Suprapubic skin (tissue), 4 donors: ENCODE measurements at regions not wholly inside any gene's neighbourhood (a gene's known extent, or its start where the extent isn't known, plus 50 kb on each side); places are given as distances from the start of the nearest gene placed in this dataset.
"Not testable (repeated sequence)": the region's sequence is repeated elsewhere in the genome, so short reads cannot be mapped to it uniquely, and the experiment has no call there.

ENCODE experiments used
- DNase-seq, 2 donors: peaks; one replicate each; pipeline ENCODE4 v3.0.0-alpha.2; 2019; ENCODE audit warnings: low spot score in 2 of 2
- H3K27ac ChIP-seq: fragments of 200-600 bp; sonication (generic); one replicate; pipeline ENCODE4 v1.5.1; 2019
- H3K27me3 ChIP-seq: fragments of 200-600 bp; sonication (generic); one replicate; pipeline ENCODE4 v1.5.1; 2019
- H3K36me3 ChIP-seq: fragments of 200-600 bp; sonication (generic); one replicate; pipeline ENCODE4 v1.5.1; 2019
- H3K4me1 ChIP-seq: fragments of 200-600 bp; sonication (generic); one replicate; pipeline ENCODE4 v1.5.1; 2019
- H3K4me3 ChIP-seq: fragments of 200-600 bp; sonication (generic); one replicate; pipeline ENCODE4 v1.5.1; 2019; ENCODE audit warnings: mild to moderate bottlenecking
- H3K9me3 ChIP-seq: fragments of 200-600 bp; sonication (generic); one replicate; pipeline ENCODE4 v1.5.1; 2019
- WGBS: methylation state at CpG from one replicate; pipeline ENCODE4 v1.1.5; 2018; 5-methylcytosine and 5-hydroxymethylcytosine counted together

DNA sequence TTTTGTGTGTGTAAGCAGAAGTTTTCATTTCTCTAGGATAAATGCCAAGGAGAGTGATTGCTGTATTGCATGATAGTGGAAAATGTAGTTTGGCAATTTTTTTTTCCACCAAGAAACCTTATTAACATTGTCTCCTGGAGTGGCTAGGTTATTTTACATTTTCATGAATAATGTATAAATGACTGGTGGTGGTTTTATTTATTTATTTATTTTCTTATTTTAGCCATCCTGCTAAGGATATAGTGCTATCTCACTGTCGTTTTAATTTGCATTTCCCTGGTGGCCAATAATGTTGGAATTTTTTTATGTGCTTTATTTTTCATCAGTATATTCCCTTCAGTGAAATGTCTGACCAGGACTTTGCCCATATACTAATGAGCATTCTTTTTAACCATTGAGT is 328.3 kb upstream of the OR4C13 start:
- H3K36me3 ChIP-seq, H3K4me3 ChIP-seq, H3K27me3 ChIP-seq, H3K9me3 ChIP-seq, H3K27ac ChIP-seq, H3K4me1 ChIP-seq, DNase-seq: not testable (repeated sequence)
- 37% methylated on average over 1 of the region's 1 CpG for WGBS

DNA sequence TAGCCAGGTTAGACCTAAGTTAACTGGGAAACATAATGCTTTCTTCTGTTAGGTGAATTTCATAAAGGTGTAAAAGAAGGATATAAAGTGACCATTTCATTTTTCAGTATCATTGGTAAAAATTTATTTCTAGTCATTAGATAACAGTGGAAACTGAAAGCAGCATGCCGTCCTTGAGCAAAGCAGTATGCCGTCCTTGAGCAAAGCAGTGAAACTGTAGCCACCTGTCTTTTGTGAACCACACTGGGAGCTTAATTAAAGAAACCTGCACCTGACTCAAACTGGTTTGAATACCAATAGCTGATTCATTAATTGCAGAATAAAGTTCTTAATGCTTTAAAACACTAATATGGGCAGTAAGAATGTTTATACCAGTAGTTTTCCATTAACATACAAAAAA is 281.5 kb upstream of the OR4C13 start:
- H3K4me3 ChIP-seq, H3K27me3 ChIP-seq, H3K9me3 ChIP-seq, DNase-seq, H3K27ac ChIP-seq, H3K36me3 ChIP-seq, H3K4me1 ChIP-seq: not testable (repeated sequence)
- 78% methylated on average over 2 of the region's 2 CpGs for WGBS

DNA sequence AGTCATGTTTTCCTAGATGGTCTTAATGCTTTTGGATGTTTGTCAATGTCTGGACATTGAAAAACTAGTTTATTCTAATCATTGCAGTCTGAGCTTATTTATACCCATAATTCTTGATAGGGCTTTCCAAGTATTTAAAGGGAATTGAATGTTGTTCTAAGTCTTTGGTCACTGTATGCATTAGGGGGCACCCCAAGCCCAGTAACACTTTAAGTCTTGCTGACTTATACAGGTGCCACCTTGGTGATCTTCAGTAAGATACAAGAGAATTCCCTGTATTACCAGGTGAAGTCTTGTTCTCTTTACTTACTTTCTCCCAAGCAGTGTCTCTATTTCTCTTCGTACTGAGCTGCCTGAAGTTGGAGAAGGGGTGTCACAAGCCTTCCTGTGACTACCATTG is 250.1 kb upstream of the OR4C13 start:
- not testable (repeated sequence) for H3K36me3 ChIP-seq, H3K9me3 ChIP-seq, H3K4me1 ChIP-seq, H3K4me3 ChIP-seq, H3K27me3 ChIP-seq, H3K27ac ChIP-seq, DNase-seq
- WGBS: 50% methylated on average over 1 of the region's 1 CpG

DNA sequence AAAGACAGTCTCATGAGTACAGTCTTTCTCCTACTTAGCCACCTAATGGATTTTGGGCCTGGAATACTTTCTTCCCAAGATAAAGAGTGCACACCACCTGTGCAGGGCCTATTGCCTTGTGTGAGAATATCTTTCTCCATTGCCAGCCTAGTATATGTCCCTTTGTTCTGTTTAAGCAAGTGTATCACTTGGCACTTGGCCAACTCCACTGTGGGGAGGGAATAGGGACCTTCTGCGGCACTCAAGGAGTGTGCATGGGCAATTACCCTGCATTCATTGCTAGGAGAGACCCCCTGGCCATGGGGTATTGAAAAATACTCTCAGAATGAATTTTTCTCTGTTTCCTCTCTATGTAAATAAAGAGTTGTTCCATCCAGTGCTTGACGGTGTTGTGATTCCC is 201.7 kb upstream of the OR4C13 start:
- not testable (repeated sequence) for H3K9me3 ChIP-seq, H3K4me1 ChIP-seq, DNase-seq, H3K27me3 ChIP-seq, H3K27ac ChIP-seq, H3K36me3 ChIP-seq, H3K4me3 ChIP-seq
- WGBS: 57% methylated on average over 2 of the region's 2 CpGs

DNA sequence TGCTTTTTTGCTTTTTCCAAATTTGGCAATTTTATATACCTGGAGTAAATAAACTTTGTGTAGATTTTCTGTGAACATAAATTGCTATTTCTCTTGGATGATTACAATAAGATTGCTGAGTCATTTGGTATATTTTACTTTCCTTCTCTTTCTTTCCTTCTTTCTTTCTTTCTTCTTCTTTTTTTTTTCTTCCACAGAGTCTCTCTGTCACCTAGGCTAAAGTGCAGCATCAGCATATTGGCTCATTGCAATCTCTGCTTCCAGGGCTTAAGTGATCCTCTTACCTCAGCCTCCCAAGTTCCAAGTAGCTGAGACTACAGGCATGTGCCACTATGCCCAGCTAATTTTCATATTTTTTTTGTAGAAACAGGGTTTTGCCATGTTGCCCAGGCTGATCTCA is 201.2 kb upstream of the OR4C13 start:
- H3K36me3 ChIP-seq, H3K4me3 ChIP-seq, H3K4me1 ChIP-seq, H3K27me3 ChIP-seq, H3K9me3 ChIP-seq, DNase-seq, H3K27ac ChIP-seq: not testable (repeated sequence)

DNA sequence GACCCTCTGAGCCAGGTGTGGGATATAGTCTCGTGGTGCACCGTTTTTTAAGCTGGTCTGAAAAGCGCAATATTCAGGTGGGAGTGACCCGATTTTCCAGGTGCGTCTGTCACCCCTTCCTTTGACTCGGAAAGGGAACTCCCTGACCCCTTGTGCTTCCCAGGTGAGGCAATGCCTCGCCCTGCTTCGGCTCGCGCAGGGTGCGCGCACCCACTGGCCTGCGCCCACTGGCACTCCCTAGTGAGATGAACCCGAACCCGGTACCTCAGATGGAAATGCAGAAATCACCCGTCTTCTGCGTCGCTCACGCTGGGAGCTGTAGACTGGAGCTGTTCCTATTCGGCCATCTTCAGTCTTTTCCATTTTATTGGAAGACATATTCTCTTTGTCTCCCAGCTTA is 171.4 kb upstream of the OR4C13 start:
- not testable (repeated sequence) for H3K36me3 ChIP-seq, DNase-seq, H3K4me1 ChIP-seq, H3K9me3 ChIP-seq, H3K27me3 ChIP-seq, H3K27ac ChIP-seq, H3K4me3 ChIP-seq
- 90% methylated on average over 19 of the region's 20 CpGs for WGBS

DNA sequence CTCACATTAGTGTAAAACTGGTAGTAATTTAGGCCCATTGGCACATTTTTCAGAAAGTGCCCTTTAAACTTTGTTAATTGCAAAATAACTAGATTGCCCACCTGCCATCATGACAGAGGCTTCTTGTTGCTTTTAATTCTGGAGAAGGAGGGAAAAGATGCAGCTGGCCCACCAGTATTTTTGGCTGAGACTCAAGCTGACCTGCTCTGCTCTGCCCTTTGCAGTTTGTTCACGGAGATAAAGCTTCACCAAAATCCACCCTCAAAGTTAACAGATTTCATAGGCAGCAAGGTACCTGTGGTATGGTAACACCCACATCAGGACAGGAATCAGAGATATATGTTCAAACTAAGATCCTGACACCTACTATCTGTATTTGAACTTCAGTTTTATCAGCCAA is 170.2 kb upstream of the OR4C13 start:
- not testable (repeated sequence) for H3K4me1 ChIP-seq, H3K27ac ChIP-seq, H3K4me3 ChIP-seq, H3K36me3 ChIP-seq, H3K27me3 ChIP-seq, DNase-seq, H3K9me3 ChIP-seq
- 75% methylated on average over 1 of the region's 1 CpG for WGBS

DNA sequence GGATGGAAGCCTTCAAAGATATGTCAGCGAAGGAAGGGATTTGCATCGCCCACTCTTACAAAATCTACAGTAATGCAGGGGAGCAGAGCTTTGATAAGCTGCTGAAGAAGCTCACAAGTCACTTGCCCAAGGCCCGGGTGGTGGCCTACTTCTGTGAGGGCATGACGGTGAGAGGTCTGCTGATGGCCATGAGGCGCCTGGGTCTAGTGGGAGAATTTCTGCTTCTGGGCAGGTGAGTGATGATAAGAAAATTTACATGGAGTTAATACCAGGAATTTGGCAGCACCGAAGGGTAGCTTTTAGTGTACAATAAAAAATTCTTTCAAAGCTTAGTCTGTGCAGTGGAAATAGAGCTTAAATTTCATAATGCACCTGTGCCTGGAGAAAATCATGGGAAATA is 168.3 kb upstream of the OR4C13 start:
- not testable (repeated sequence) for H3K27me3 ChIP-seq, H3K9me3 ChIP-seq, H3K4me1 ChIP-seq, H3K27ac ChIP-seq, H3K36me3 ChIP-seq, H3K4me3 ChIP-seq, DNase-seq
- 81% methylated on average over 3 of the region's 6 CpGs for WGBS

DNA sequence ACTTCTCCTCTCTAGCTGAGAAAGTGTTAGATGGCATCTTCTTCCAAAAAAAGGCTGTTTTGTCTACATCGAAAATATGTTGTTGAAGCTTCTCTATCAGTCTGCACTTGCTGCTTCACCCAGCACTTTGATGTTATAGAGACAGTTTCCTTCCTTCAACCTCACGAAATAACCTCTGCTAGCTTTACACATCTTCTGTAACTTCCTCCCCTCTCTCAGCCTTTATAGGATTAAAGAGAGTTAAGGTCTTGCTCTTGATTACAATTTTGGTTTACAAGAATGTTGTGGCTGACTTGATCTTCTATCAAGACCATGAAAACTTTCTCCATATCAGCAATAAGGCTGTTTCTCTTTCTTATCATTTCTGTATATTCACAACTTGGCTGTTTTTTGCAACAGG is 162.4 kb upstream of the OR4C13 start:
- not testable (repeated sequence) for H3K9me3 ChIP-seq, H3K36me3 ChIP-seq, H3K4me3 ChIP-seq, H3K27me3 ChIP-seq, DNase-seq, H3K27ac ChIP-seq, H3K4me1 ChIP-seq
- 74% methylated on average over 2 of the region's 2 CpGs for WGBS

DNA sequence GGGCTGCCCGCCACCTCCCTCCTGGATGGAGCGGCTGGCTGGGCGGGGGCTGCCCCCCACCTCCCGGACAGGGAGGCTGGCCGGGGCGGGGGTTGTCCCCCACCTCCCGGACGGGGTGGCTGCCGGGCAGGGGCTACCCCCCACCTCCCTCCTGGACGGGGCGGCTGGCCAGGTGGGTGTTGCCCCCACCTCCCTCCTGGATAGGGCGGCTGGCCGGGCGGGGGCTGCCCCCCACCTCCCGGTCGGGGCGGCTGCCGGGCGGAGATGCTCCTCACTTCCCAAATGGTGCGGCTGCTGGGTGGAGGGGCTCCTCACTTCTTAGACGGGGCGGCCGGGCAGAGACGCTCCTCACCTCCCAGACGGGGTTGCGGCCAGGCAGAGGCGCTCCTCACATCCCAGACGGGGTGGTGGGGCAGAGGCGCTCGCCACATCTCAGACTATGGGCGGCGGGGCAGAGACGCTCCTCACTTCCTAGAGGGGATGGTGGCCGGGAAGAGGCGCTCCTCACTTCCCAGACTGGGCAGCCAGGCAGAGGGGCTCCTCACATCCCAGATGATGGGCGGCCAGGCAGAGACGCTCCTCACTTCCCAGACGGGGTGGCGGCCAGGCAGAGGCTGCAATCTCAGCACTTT is 153.9 kb upstream of the OR4C13 start:
- not testable (repeated sequence) for DNase-seq

DNA sequence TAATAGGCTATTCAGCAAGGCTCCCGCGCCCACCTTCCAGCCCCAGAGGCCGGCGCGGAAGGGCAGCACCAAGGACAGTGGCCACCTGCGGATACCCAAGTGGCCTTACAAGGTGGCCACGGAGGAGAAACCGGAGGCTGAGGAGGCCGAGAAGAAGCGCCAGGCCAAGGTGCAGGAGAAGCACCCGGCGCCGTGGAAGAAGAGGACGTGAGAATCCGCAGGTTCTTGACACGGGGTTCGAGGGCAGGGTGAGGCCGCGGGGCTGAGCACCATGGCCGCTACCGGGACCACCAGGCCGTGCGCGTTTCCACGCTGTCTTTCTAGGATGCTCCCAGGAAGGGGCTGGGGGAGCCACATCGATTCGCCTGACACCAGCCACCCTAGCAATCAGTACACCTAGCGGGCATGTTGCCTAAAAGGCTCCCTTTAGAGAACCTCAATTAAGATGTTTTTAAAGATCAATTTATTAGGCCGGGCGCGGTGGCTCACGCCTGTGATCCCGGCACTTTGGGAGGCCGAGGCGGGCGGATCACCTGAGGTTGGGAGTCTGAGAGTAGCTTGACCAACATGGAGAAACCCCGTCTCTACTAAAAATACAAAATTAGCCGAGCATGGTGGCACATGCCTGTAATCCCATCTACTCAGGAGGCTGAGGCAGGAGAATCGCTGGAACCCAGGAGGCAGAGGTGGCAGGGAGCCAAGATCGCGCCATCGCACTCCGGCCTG is 134.3 kb upstream of the OR4C13 start:
- not testable (repeated sequence) for DNase-seq, H3K36me3 ChIP-seq, H3K27ac ChIP-seq, H3K4me1 ChIP-seq, H3K9me3 ChIP-seq, H3K4me3 ChIP-seq, H3K27me3 ChIP-seq
- WGBS: 90% methylated on average over 43 of the region's 43 CpGs

More for the DNA sequence above, 153.9 kb upstream of the OR4C13 start:
- H3K27ac ChIP-seq, H3K4me1 ChIP-seq, H3K9me3 ChIP-seq, H3K27me3 ChIP-seq, H3K36me3 ChIP-seq, H3K4me3 ChIP-seq: not testable (repeated sequence)
- WGBS: 89% methylated on average over 12 of the region's 39 CpGs

DNA sequence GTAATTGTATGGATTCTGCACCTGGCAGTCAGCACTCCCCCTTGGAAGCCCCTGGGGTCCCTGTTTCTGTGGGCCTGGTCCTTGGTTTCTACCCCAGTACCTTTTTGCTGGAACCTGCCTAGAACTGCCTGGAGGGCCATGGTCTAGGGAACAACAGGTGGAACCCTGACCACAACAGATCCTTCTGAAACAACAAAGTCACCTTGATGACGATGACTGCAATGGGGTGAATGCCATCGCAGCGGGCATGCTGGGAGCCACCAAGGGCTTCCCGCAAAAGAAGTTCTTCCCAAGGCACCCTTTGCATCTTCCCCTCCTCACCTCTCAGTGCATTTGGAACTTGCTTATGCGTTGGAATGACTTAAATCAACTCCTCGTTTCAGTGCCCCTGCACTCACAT is 129.0 kb upstream of the OR4C13 start:
- WGBS: 76% methylated on average over 6 of the region's 6 CpGs
- H3K4me1 ChIP-seq, H3K4me3 ChIP-seq, H3K9me3 ChIP-seq, H3K36me3 ChIP-seq, DNase-seq, H3K27ac ChIP-seq, H3K27me3 ChIP-seq: not testable (repeated sequence)

DNA sequence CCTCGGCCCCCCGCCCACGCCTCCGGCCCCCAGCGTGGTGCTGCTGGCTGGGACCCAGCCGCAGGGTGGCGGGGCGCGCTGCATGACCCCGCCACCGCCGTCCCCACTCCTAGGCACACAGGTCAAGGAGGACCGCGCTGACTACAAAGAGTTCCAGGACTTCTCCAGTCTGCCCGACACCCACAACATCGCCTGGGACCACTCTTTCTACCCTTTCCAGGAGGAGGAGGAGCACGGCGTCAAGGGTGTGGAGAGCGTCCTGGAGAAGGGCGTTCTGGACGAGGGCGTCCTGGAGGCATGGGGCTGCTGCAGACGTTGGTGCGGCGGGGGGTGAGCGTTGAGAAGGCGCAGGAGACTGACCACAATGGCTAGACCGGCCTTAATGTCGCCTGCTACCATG is 101.7 kb upstream of the OR4C13 start:
- H3K27me3 ChIP-seq, DNase-seq, H3K27ac ChIP-seq, H3K9me3 ChIP-seq, H3K36me3 ChIP-seq, H3K4me1 ChIP-seq, H3K4me3 ChIP-seq: not testable (repeated sequence)
- WGBS: 89% methylated on average over 21 of the region's 29 CpGs
